Muscle layer of duodenum (tissue), 2 donors: ENCODE measurements at regions not wholly inside any gene's neighbourhood (a gene's known extent, or its start where the extent isn't known, plus 50 kb on each side); places are given as distances from the start of the nearest gene placed in this dataset.

Source experiments
- H3K27ac ChIP-seq: one replicate; pipeline ENCODE4 v1.7.0; 2013; ENCODE audit warnings: mild to moderate bottlenecking, low read length
- H3K27me3 ChIP-seq: one replicate; pipeline ENCODE4 v1.7.0; 2013; ENCODE audit warnings: low read depth, mild to moderate bottlenecking, control low read depth, low read length
- H3K36me3 ChIP-seq, 2 donors: one replicate each; pipeline ENCODE4 v1.7.0; 2013; ENCODE audit warnings: low read length in 2 of 2, control low read depth in 1 of 2, mild to moderate bottlenecking in 1 of 2; ENCODE audit not compliant: insufficient read depth in 2 of 2, control insufficient read depth in 1 of 2
- H3K4me1 ChIP-seq, 2 donors: one replicate each; pipeline ENCODE4 v1.7.0; 2013; ENCODE audit warnings: low read length in 2 of 2, mild to moderate bottlenecking in 2 of 2, control low read depth in 1 of 2, moderate library complexity in 1 of 2; ENCODE audit not compliant: insufficient read depth in 2 of 2, control insufficient read depth in 1 of 2
- H3K4me3 ChIP-seq, 2 donors: one replicate each; pipeline ENCODE4 v1.7.0; 2013; ENCODE audit warnings: low read length in 2 of 2, low read depth in 1 of 2, mild to moderate bottlenecking in 1 of 2
- H3K9me3 ChIP-seq, 2 donors: one replicate each; pipeline ENCODE4 v1.7.0; 2013; ENCODE audit warnings: low read length in 2 of 2, control low read depth in 1 of 2, mild to moderate bottlenecking in 1 of 2; ENCODE audit not compliant: control insufficient read depth in 1 of 2
- donor health status: healthy.

DNA sequence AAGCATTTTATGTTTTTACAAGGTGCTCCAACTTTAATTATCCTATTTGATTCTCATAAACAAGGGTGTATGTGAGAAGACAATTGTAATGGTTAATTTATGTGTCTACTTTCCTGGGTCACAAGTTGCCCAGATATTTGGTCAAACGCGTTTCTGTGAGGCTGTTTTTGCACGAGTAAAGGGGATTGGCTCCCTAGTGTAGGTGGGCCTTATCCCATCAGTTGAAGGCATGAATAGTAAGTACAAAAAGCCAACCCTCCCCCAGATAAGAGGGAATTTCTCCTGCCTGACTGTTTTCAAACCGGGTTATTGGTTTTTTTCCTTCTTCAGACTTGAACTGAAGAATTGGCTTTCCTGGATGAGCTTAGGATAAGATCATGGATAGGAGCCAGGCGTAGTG, 224.0 kb upstream of the NCKAP5 start:
- no peaks in the 10 kb centered on the region for H3K27me3 ChIP-seq
- no peaks in the 10 kb centered on the region for H3K4me1 ChIP-seq
- H3K9me3 ChIP-seq, result peaks cover 2 to 3% of the 10 kb centered on the region in 2 donors
- H3K27ac ChIP-seq, result no peak overlapping the region
- no peak overlapping the region for H3K4me3 ChIP-seq
- no peaks in the 10 kb centered on the region for H3K36me3 ChIP-seq

- peaks cover 5 to 8% of the 10 kb centered on the region in 2 donors for H3K9me3 ChIP-seq
- no peak overlapping the region for H3K4me3 ChIP-seq
- H3K4me1 ChIP-seq, result no peaks in the 10 kb centered on the region
- no peak overlapping the region for H3K27ac ChIP-seq
- H3K36me3 ChIP-seq, result no peaks in the 10 kb centered on the region
- H3K27me3 ChIP-seq, result no peaks in the 10 kb centered on the region
Observed at GRCh38 chr2:133794114-133794513, 225.9 kb upstream of the NCKAP5 start.

DNA sequence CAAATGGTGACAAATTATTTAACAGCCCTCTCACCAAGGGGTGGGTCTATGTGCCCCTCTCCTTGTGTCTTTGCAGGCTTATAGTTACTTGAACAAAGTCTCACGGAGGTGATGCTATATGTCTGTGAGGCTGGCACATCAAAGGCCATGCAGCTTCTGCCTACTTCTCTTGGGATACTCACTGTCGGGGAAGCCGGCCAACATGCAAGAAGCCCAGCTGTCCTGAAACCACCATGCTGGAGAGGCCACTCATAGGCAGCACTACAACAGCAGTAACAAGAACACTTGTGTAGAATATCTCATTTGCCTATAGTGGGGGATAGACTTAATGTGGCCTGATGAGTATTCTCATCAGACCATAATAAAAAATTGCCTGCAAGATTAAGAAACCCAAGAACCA, 233.7 kb upstream of the NCKAP5 start:
- Histone ChIP-seq H3K27ac (no peak overlapping the region), H3K4me3 (no peak overlapping the region), H3K36me3 (no peaks in the 10 kb centered on the region), H3K27me3 (no peaks in the 10 kb centered on the region), H3K4me1 (no peaks in the 10 kb centered on the region), H3K9me3 (peaks cover 5 to 7% of the 10 kb centered on the region in 2 donors)

DNA sequence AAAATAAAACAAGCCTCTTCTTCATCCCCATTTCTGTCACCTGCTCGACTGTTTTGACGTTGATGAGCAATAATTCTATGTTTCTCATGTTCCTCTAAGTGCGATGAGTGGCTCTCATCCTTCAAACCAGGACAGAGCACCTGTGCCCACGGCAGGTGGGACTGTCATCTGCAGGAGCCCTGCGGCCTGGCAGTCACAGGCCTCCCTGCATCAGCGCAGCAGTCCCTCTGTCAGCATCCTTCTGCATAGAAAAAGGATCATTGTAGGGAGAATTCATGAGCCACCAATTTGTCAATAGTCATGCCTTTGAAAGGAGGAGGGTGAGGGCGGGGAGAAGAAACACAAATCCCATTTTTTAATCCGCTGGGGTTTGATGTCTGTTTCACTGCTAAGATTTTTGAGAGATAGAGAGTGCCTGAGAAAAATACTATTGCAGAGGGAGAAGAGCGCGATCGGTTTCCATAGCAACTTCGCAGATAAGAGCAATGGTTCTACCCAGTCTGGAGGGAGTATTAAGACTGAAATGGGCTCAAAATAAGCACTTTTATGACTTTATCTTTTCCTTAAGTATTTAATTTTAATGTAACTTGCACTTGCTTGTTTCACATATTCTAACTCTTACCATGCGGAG, 234.3 kb upstream of the NCKAP5 start:
- Histone ChIP-seq H3K4me3 (no peak overlapping the region), H3K36me3 (no peaks in the 10 kb centered on the region), H3K9me3 (peaks cover 0 to 7% of the 10 kb centered on the region in 2 donors), H3K4me1 (no peaks in the 10 kb centered on the region), H3K27ac (no peak overlapping the region), H3K27me3 (no peaks in the 10 kb centered on the region)

DNA sequence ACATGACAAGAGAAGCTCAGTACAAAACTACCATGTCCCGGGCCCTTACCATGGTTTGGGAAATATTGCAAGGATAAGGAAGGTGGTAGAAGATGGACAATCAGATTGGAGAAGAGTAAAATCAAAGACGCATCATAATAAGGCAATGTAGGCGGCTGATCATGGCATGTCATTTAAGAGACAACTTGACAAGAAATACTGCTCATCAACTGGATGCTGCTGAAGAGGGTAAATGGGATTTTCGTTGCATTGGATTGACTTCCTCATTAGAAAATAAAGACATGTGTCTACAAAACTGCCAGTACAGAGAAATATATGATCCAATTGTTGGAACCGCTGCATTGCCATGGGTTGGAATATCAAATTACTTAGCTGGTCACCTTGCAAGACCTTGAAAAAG, 238.3 kb upstream of the NCKAP5 start:
- H3K27ac ChIP-seq, result no peak overlapping the region
- no peak overlapping the region for H3K4me3 ChIP-seq
- no peaks in the 10 kb centered on the region for H3K9me3 ChIP-seq
- H3K36me3 ChIP-seq, result no peaks in the 10 kb centered on the region
- no peaks in the 10 kb centered on the region for H3K4me1 ChIP-seq
- H3K27me3 ChIP-seq, result no peaks in the 10 kb centered on the region

- Histone ChIP-seq H3K27ac (no peak overlapping the region), H3K4me3 (no peak overlapping the region), H3K4me1 (no peaks in the 10 kb centered on the region), H3K36me3 (no peaks in the 10 kb centered on the region), H3K9me3 (no peaks in the 10 kb centered on the region), H3K27me3 (no peaks in the 10 kb centered on the region)
Observed at GRCh38 chr2:133809485-133809884, 241.2 kb upstream of the NCKAP5 start.

- Histone ChIP-seq H3K27ac (no peak overlapping the region), H3K4me1 (no peaks in the 10 kb centered on the region), H3K9me3 (no peaks in the 10 kb centered on the region), H3K27me3 (no peaks in the 10 kb centered on the region), H3K36me3 (no peaks in the 10 kb centered on the region), H3K4me3 (no peak overlapping the region)
Observed at GRCh38 chr2:133810559-133810958, 242.3 kb upstream of the NCKAP5 start.

DNA sequence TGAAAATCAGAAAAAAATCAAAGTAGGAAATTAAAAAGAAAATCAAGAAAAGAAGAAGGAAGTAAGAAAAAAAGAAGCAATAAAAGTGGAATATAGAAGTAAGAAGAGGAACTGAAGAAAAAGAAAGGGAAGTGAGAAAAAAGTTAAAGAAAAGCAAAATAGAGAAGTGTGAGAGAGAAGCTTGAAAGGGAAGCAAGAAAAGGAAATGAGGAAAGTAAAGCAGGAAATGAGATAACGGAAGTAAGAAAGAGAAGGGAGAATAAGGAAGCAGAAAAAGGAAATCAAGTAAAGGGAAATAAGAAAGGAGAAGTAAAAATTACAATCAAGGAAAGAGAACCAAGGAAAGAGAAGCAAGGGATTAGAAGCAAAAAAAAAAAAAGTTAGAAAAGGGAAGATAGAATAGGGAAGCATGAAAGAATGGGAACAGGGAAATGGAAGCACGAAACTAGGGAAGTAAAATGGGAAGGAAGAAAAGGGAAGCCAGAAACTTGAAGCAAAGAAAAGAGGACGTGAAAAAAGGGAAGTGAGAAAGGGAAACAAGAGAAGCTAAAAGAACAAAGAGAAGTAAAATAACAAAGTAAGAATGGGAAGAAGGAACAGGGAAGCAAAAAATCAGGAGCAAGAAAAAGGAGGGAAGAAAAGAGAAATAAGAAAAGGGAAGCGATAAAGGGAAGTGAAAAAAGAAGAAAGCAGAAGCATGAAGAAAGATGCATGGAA, 243.3 kb upstream of the NCKAP5 start:
- Histone ChIP-seq H3K9me3 (no peaks in the 10 kb centered on the region), H3K36me3 (no peaks in the 10 kb centered on the region), H3K4me3 (no peak overlapping the region), H3K4me1 (no peaks in the 10 kb centered on the region), H3K27me3 (no peaks in the 10 kb centered on the region), H3K27ac (no peak overlapping the region)

DNA sequence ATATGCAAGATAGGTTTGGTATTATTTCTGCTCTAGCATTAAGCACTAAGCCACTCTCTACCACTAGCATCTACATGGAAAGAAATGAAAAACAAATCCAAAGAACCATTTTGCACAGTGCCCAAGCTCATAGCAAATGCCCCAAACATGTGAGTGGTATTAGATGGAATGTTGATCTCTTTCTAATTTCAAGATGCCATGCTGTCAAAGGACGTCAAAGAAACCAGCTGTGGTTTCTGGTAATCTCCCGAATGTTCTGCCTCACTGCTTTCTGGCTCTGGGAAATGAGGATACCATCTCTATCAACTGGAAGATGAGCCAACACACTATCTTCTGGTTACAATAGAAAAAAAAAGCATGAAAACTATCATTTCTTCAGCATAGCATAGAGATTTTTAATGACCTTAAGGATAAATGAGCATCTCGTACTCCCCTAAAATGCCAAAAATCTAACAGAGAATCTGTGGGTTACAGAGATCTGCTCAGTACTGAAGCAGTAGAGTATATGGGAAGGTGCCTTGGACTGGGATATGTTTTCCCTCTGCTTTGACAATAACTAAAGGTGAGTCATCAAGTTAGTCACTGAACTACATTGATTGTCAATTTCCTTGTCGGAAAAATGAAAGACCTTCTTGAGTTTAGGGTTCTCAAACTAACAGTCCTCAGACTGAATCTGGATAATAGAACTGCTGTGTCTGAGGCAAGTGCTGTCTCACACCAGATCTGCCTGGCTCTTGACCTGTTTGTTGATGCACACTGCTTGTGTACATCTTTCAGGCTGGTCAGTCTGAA, 244.8 kb upstream of the NCKAP5 start:
- Histone ChIP-seq H3K27me3 (no peaks in the 10 kb centered on the region), H3K9me3 (no peaks in the 10 kb centered on the region), H3K4me3 (no peak overlapping the region), H3K4me1 (no peaks in the 10 kb centered on the region), H3K36me3 (no peaks in the 10 kb centered on the region), H3K27ac (no peak overlapping the region)

GRCh38 chr2:133814890-133815289, 246.6 kb upstream of the NCKAP5 start:
- no peak overlapping the region for H3K27ac ChIP-seq
- no peaks in the 10 kb centered on the region for H3K4me1 ChIP-seq
- no peaks in the 10 kb centered on the region for H3K27me3 ChIP-seq
- no peaks in the 10 kb centered on the region for H3K9me3 ChIP-seq
- no peak overlapping the region for H3K4me3 ChIP-seq
- H3K36me3 ChIP-seq, result no peaks in the 10 kb centered on the region

DNA sequence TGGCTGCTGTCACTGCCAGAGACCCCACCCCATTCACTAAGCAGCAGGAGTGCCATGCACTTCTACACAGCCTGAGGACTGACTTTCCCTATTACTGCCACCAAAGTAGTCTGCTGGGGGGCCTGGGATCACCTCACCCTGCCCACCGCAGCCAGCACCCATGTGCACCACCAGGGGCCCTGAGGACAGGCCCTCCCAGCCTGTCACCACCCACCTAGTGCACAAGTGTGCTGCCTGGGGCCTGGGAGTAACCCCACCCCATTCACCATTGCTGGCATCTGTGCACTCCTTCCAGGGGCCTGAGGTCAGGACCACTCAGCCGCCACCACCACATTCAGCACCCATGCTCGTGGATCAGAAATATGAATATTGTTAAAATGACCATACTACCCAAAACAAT, 247.8 kb upstream of the NCKAP5 start:
- Histone ChIP-seq H3K4me1 (no peaks in the 10 kb centered on the region), H3K27ac (no peak overlapping the region), H3K27me3 (no peaks in the 10 kb centered on the region), H3K36me3 (no peaks in the 10 kb centered on the region), H3K4me3 (no peak overlapping the region), H3K9me3 (no peaks in the 10 kb centered on the region)
